Loucy (cell line): ENCODE measurements at regions not wholly inside any gene's neighbourhood (a gene's known extent, or its start where the extent isn't known, plus 50 kb on each side); places are given as distances from the start of the nearest gene placed in this dataset.

Experiments
- CTCF ChIP-seq: fragments of 200-600 bp; sonication (generic); conservative IDR thresholded peaks from 2 replicates; pipeline ENCODE4 v1.5.1; 2014; ENCODE audit warnings: mild to moderate bottlenecking, antibody characterized with exemption, low read length
- EZH2phosphoT487 ChIP-seq: fragments of 200-600 bp; IDR thresholded peaks from 2 replicates; pipeline ENCODE4 v1.6.1; 2018; ENCODE audit warnings: antibody characterized with exemption, mild to moderate bottlenecking, moderate library complexity, borderline replicate concordance

DNA sequence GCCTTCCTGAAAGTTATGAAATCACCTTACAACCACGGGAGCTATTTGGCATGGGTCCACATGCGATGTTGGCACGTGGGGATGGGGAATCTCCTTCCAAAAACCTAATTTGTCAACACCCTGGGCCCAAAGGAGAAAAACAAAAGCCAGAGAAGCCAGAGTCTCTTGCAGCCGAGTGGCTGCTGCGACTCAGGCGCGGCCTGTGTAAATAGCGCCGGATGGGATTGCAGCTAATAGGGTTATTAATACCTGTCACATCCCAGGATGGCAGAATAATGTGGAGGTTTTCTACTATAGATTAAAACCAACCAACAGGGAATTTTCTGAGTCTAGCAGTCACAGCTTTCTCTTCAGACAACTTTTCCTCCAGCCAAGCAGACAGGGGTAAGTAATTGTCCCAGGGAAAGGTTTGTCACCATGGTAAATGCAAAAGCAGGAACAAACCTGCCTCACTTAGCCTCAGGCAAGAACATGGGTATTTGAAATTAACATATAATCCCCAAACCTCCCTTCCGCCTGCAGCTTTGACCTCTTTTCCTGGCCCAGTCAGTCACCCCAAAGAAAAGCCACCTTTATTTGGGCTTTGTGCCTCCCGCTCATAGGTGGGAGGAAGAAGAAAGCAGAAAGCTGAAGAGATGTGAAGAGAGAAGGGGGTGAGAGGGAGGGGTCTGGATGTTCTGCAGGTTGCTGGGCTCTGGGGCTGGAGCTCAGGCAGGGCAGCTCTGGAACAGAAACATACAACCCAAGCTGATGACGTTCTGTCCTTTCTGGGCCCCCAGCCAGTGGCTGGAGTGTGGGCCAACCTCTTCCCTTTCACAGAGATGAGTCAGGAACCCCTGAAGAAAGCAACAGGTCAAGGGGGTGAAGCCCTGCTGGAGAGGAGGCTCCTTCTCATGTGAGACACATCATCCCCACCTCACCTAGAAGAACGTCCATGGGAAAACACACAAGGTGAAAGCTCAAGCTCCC is 376.5 kb downstream of the NXPE2 start:
- TF ChIP-seq CTCF (no peak), EZH2phosphoT487 (no peak)
